Brain microvascular endothelial cell (primary cell): ENCODE measurements at regions not wholly inside any gene's neighbourhood (a gene's known extent, or its start where the extent isn't known, plus 50 kb on each side); places are given as distances from the start of the nearest gene placed in this dataset.

Experiments used
- DNase-seq: peaks from one replicate; pipeline ENCODE4 v3.0.0-alpha.2; 2020
- H3K27ac ChIP-seq: fragments of 250-450 bp; sonication (Bioruptor Pico); 2 replicates; pipeline ENCODE4 v1.5.1; 2020; ENCODE audit warnings: mild to moderate bottlenecking, moderate library complexity
- H3K27me3 ChIP-seq: fragments of 250-450 bp; sonication (Bioruptor Pico); replicated peaks from 2 replicates; pipeline ENCODE4 v1.5.1; 2020; ENCODE audit warnings: mild to moderate bottlenecking
- H3K36me3 ChIP-seq: fragments of 250-450 bp; sonication (Bioruptor Pico); replicated peaks from 2 replicates; pipeline ENCODE4 v1.5.1; 2020; ENCODE audit warnings: mild to moderate bottlenecking
- H3K4me3 ChIP-seq: 2 replicates; pipeline ENCODE4 v1.5.1; 2011; ENCODE audit warnings: low read depth, mild to moderate bottlenecking, control low read depth, low read length, moderate library complexity
- CTCF ChIP-seq: IDR thresholded peaks from 2 replicates; pipeline ENCODE4 v1.5.1; 2011; ENCODE audit warnings: low read depth, mild to moderate bottlenecking, moderate library complexity, low read length, control low read depth, inconsistent platforms; ENCODE audit errors: missing control alignments
- in situ Hi-C: cut with HindIII; loops from 2 replicates; pipeline ENCODE4 v1.10.0; 2017; ENCODE audit warnings: low sequenced_read_pairs, low pct_ligation_motif_present

GRCh38 chr5:89129941-89130340, 247.0 kb upstream of the MEF2C start:
- in situ Hi-C loops: no loop called here
- no peak for DNase-seq
- TF ChIP-seq CTCF: no peak
- Histone ChIP-seq H3K36me3 (no peaks in the 10 kb centered on the region), H3K27ac (no peak overlapping the region), H3K4me3 (no peak overlapping the region), H3K27me3 (no peaks in the 10 kb centered on the region)

DNA sequence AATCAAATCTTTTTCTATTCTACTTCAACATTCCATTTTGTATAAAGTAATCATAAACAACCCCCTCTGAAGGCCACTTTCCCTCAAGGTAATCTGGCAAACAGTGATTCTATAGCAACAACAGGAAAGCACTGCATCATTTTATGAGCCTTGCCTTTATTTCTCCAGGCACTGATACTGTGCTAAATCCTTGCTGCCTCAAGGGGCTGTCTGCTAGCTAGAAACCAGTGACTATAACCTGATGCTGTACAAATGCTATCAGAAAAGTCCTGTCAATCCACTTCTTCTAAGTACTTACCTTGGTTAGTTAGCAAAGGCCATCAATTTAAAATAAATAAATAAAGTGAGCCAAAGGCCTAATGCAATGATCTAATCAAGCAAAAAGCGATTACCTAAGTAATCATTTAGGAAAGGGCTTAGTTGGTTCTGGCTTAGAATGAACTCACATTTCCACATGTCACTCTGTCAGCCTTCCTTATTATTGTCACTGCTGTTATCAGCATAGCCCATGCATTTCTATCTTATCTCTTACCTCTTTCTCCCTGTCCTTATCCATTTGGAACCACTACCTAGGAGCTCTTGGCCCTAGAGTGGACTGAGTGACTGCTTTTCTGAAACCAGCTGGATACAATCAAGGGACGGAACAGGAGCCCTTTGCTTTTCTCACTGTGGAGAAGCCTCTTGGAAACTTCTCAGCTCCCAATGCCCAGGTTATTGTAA, 246.1 kb upstream of the MEF2C start:
- H3K4me3 ChIP-seq: no peak overlapping the region
- no peak overlapping the region for H3K27ac ChIP-seq
- in situ Hi-C loops: no loop called here
- no peak for DNase-seq
- no peak for TF ChIP-seq CTCF
- H3K36me3 ChIP-seq: no peaks in the 10 kb centered on the region
- no peaks in the 10 kb centered on the region for H3K27me3 ChIP-seq

GRCh38 chr5:89128092-89128491, 245.1 kb upstream of the MEF2C start:
- in situ Hi-C loops: no loop called here
- H3K27ac ChIP-seq: no peak overlapping the region

DNA sequence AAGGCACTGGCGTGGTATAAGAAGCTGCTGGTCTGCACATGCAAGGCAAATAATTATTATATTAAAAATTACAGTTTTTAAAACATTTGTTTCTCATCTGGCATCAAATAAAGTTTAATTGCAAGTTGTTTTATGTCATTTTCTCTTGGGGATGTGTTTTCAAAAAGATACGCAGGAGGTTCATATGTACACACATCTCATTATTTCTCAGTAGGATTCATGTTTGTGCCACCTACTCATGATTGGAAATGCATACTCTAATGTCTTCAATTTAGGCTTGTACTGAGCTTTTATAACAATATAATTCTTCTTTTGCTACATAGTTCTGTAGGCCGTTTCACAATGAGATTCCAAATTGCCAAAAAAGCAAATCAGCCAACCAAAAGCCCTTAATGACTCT, 244.2 kb upstream of the MEF2C start:
- Histone ChIP-seq H3K36me3 (no peaks in the 10 kb centered on the region), H3K27me3 (no peaks in the 10 kb centered on the region), H3K4me3 (no peak overlapping the region), H3K27ac (no peak overlapping the region)
- TF ChIP-seq CTCF: no peak
- in situ Hi-C loops: no loop called here
- DNase-seq: no peak

More at GRCh38 chr5:89128092-89128491, 245.1 kb upstream of the MEF2C start:
- no peaks in the 10 kb centered on the region for H3K36me3 ChIP-seq
- no peaks in the 10 kb centered on the region for H3K27me3 ChIP-seq
- H3K4me3 ChIP-seq: no peak overlapping the region
- peak; percentile 14 for DNase-seq
- no peak for TF ChIP-seq CTCF

DNA sequence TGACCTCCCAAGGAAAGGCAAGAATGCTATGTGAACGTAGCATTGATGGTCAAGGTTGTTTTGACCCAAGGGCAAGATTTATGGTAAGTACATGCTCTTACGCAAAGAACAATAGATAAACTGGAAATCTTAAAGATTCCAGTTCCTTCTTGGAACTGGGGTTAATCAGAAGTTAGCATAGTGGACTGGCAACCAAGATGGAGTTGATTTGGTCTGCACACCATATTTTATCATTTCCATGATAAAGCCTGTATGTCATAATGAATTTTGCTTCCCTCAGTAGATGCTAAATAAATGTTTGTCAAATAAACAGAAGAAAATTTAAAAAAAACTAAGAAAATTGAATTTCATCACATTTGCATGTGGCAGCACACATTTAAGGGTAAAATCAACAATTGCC, 242.4 kb upstream of the MEF2C start:
- DNase-seq: no peak
- in situ Hi-C loops: no loop called here
- Histone ChIP-seq H3K27me3 (no peaks in the 10 kb centered on the region), H3K36me3 (no peaks in the 10 kb centered on the region), H3K4me3 (no peak overlapping the region), H3K27ac (no peak overlapping the region)
- no peak for TF ChIP-seq CTCF

GRCh38 chr5:89123581-89123980, 240.6 kb upstream of the MEF2C start:
- no peaks in the 10 kb centered on the region for H3K36me3 ChIP-seq

More at GRCh38 chr5:89123581-89123980, 240.6 kb upstream of the MEF2C start:
- in situ Hi-C loops: no loop called here
- Histone ChIP-seq H3K27ac (no peak overlapping the region), H3K4me3 (no peak overlapping the region), H3K27me3 (no peaks in the 10 kb centered on the region)
- no peak for DNase-seq
- TF ChIP-seq CTCF: no peak
